ENCODE measurements at regions not wholly inside any gene's neighbourhood (a gene's known extent, or its start where the extent isn't known, plus 50 kb on each side); places are given as distances from the start of the nearest gene placed in this dataset.

GRCh38 chr6:167392631-167393316 is 67.9 kb downstream of the TTLL2 start:
- H3K4me1 ChIP-seq: no peaks in the 10 kb centered on the region
- no peak overlapping the region for H3K27ac ChIP-seq
- DNase-seq: no peak
- intact Hi-C loops (cut with DNase I): no loop called here
- H3K27me3 ChIP-seq: no peaks in the 10 kb centered on the region
- 68 to 83% methylated on average over 4 to 11 of the region's 13 CpGs for WGBS, 2 donors
- no peak overlapping the region for H3K4me3 ChIP-seq
- H3K9me3 ChIP-seq: no peaks in the 10 kb centered on the region
- H3K36me3 ChIP-seq: no peaks in the 10 kb centered on the region
- TF ChIP-seq, protein P1, sequence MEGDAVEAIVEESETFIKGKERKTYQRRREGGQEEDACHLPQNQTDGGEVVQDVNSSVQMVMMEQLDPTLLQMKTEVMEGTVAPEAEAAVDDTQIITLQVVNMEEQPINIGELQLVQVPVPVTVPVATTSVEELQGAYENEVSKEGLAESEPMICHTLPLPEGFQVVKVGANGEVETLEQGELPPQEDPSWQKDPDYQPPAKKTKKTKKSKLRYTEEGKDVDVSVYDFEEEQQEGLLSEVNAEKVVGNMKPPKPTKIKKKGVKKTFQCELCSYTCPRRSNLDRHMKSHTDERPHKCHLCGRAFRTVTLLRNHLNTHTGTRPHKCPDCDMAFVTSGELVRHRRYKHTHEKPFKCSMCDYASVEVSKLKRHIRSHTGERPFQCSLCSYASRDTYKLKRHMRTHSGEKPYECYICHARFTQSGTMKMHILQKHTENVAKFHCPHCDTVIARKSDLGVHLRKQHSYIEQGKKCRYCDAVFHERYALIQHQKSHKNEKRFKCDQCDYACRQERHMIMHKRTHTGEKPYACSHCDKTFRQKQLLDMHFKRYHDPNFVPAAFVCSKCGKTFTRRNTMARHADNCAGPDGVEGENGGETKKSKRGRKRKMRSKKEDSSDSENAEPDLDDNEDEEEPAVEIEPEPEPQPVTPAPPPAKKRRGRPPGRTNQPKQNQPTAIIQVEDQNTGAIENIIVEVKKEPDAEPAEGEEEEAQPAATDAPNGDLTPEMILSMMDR (IDR thresholded peaks at IDR 0.05): no peak
- TF ChIP-seq POLR2A (IDR thresholded peaks at IDR 0.05): no peak

DNA sequence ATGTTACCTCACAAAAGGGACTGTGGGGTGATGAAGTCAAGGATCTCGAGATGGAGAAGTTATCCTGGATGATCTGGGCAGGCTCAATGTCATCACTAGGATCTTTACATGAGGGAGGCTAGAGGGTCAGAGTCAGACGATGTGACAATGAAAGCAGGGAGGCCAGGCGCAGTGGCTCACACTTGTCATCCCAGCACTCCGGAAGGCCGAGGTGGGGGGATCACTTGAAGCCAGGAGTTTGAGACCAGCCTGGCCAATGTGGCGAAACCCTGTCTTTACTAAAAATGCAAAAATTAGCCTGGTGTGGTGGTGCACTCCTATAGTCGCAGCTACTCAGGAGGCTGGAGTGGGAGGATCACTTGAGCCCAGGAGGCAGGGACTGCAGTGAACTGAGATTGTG is 68.8 kb downstream of the TTLL2 start:
- Histone ChIP-seq H3K36me3 (no peaks in the 10 kb centered on the region), H3K4me3 (no peak overlapping the region), H3K27ac (no peak overlapping the region), H3K27me3 (no peaks in the 10 kb centered on the region), H3K4me1 (no peaks in the 10 kb centered on the region), H3K9me3 (no peaks in the 10 kb centered on the region)
- WGBS, 2 donors: 75 to 86% methylated on average over 6 to 7 of the region's 7 CpGs
- DNase-seq: no peak
- no peak for TF ChIP-seq POLR2A (IDR thresholded peaks at IDR 0.05)
- TF ChIP-seq, protein P1 (IDR thresholded peaks at IDR 0.05): no peak
- intact Hi-C loops (cut with DNase I): no loop called here

DNA sequence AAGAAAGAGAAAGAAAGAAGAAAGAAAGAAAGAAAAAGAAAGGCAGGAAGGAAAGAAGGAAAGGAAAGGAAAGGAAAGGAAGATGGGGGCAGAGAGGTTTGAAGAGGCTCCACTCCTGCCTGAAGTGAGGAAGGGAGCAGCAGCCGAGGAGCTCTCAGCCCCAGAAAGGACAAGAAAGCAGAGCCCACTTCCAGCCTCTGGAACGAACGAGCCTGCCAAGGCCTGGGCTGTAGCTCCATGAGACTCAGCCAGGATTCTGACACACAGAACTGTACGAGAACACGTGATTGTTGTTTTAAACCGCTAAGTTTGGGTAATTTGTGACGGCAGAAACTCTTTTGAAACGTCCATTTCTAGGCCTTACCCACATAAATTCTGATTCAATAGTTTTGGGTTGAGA is 69.5 kb downstream of the TTLL2 start:
- Histone ChIP-seq H3K4me3 (no peak overlapping the region), H3K4me1 (no peaks in the 10 kb centered on the region), H3K27me3 (no peaks in the 10 kb centered on the region), H3K9me3 (no peaks in the 10 kb centered on the region), H3K27ac (no peak overlapping the region), H3K36me3 (no peaks in the 10 kb centered on the region)
- TF ChIP-seq, protein P1 (IDR thresholded peaks at IDR 0.05): no peak
- TF ChIP-seq POLR2A (IDR thresholded peaks at IDR 0.05): no peak
- WGBS, 2 donors: 48 to 51% methylated on average over 8 of the region's 8 CpGs
- intact Hi-C loops (cut with DNase I): no loop called here
- DNase-seq: no peak

DNA sequence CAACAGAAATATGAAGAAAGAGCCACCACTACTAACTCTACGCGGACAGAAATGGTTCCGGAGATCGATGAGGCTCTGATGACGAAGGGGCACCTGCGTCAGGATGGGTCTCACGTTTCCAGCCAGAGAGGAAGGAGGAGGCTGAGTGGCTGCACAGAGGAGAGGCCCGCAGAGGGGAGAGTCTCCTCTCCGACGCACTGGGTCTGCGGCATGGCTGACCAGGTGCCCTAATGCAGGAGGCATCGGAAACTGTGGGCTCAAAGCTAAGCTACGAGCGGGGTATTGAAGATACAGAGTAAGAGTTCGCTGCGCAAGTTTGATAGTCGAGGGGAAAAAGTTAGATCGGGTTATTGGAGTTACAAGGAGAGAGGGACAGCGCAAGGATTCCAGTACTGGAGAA is 69.9 kb downstream of the TTLL2 start:
- TF ChIP-seq POLR2A (IDR thresholded peaks at IDR 0.05): no peak
- TF ChIP-seq, protein P1 (IDR thresholded peaks at IDR 0.05): no peak
- Histone ChIP-seq H3K36me3 (no peaks in the 10 kb centered on the region), H3K27me3 (no peaks in the 10 kb centered on the region), H3K27ac (no peak overlapping the region), H3K4me3 (no peak overlapping the region), H3K4me1 (no peaks in the 10 kb centered on the region), H3K9me3 (no peaks in the 10 kb centered on the region)
- 88 to 91% methylated on average over 19 of the region's 19 CpGs for WGBS, 2 donors
- no peak for DNase-seq
- intact Hi-C loops (cut with DNase I): no loop called here

GRCh38 chr6:167396068-167396658 is 71.3 kb downstream of the TTLL2 start:
- TF ChIP-seq, protein P1 (IDR thresholded peaks at IDR 0.05): no peak
- no peak for TF ChIP-seq POLR2A (IDR thresholded peaks at IDR 0.05)
- no peaks in the 10 kb centered on the region for H3K4me1 ChIP-seq
- H3K4me3 ChIP-seq: no peak overlapping the region
- H3K27me3 ChIP-seq: peaks cover 0 to 4% (median 0%) of the 10 kb centered on the region in 4 donors
- no peaks in the 10 kb centered on the region for H3K36me3 ChIP-seq
- H3K9me3 ChIP-seq: no peaks in the 10 kb centered on the region
- H3K27ac ChIP-seq: no peak overlapping the region
- intact Hi-C loops (cut with DNase I): no loop called here
- 62 to 66% methylated on average over 13 to 15 of the region's 16 CpGs for WGBS, 2 donors
- no peak for DNase-seq
